HEK293T (cell line): ENCODE measurements at regions not wholly inside any gene's neighbourhood (a gene's known extent, or its start where the extent isn't known, plus 50 kb on each side); places are given as distances from the start of the nearest gene placed in this dataset.

ENCODE experiments used
- CTCF ChIA-PET: fragments of 350-600 bp; formaldehyde crosslinking; extraction: SDS; loops from one replicate; lab custom pipeline; 2021; ENCODE audit warnings: antibody characterized with exemption, inconsistent platforms; lab: Yijun Ruan, JAX
- POLR2A ChIA-PET: fragments of 350-600 bp; formaldehyde crosslinking; extraction: SDS; loops from one replicate; lab custom pipeline; 2020; ENCODE audit warnings: antibody characterized with exemption, inconsistent platforms; lab: Yijun Ruan, JAX
- DNase-seq: peaks from one replicate; pipeline ENCODE4 v3.0.0; 2012; ENCODE audit warnings: mixed read lengths; ENCODE audit errors: extremely low spot score
- ARNT ChIP-seq: fragments of 450-650 bp; IDR thresholded peaks from 2 replicates; pipeline ENCODE4 v1.6.1; 2017; ENCODE audit warnings: mild to moderate bottlenecking
- BHLHE40 ChIP-seq: fragments of 450-650 bp; IDR thresholded peaks from 2 replicates; pipeline ENCODE4 v1.6.1; 2016; ENCODE audit warnings: mild to moderate bottlenecking, moderate library complexity, borderline replicate concordance
- CTBP1 ChIP-seq: fragments of 450-650 bp; IDR thresholded peaks from 2 replicates; pipeline ENCODE4 v1.6.1; 2016; ENCODE audit warnings: borderline replicate concordance
- ELF4 ChIP-seq: fragments of 450-650 bp; IDR thresholded peaks from 2 replicates; pipeline ENCODE4 v1.6.1; 2017; ENCODE audit warnings: antibody characterized with exemption
- FOXA1 ChIP-seq: fragments of 450-650 bp; IDR thresholded peaks from 2 replicates; pipeline ENCODE4 v1.6.1; 2016; ENCODE audit warnings: mild to moderate bottlenecking
- FOXK2 ChIP-seq: fragments of 450-650 bp; IDR thresholded peaks from 2 replicates; pipeline ENCODE4 v1.6.1; 2016; ENCODE audit warnings: mild to moderate bottlenecking
- FOXM1 ChIP-seq: fragments of 450-650 bp; IDR thresholded peaks from 2 replicates; pipeline ENCODE4 v1.6.1; 2017; ENCODE audit warnings: mild to moderate bottlenecking, borderline replicate concordance
- HDGF ChIP-seq: fragments of 450-650 bp; IDR thresholded peaks from 2 replicates; pipeline ENCODE4 v1.6.1; 2017; ENCODE audit warnings: antibody characterized with exemption, borderline replicate concordance
- L3MBTL2 ChIP-seq: fragments of 450-650 bp; conservative IDR thresholded peaks from 2 replicates; pipeline ENCODE4 v1.6.1; 2016; ENCODE audit warnings: mild to moderate bottlenecking
- LEF1 ChIP-seq: fragments of 450-650 bp; IDR thresholded peaks from 2 replicates; pipeline ENCODE4 v1.6.1; 2017; ENCODE audit warnings: mild to moderate bottlenecking, borderline replicate concordance
- NFRKB ChIP-seq: fragments of 450-650 bp; IDR thresholded peaks from 2 replicates; pipeline ENCODE4 v1.6.1; 2016; ENCODE audit warnings: mild to moderate bottlenecking, moderate library complexity
- SP1 ChIP-seq: fragments of 450-650 bp; IDR thresholded peaks from 2 replicates; pipeline ENCODE4 v1.6.1; 2017
- SUZ12 ChIP-seq: fragments of 450-650 bp; IDR thresholded peaks from 2 replicates; pipeline ENCODE4 v1.6.1; 2016; ENCODE audit warnings: mild to moderate bottlenecking
- TARDBP ChIP-seq: fragments of 450-650 bp; IDR thresholded peaks from 2 replicates; pipeline ENCODE4 v1.6.1; 2016
- ZNF384 ChIP-seq: fragments of 450-650 bp; IDR thresholded peaks from 2 replicates; pipeline ENCODE4 v1.6.1; 2016
- TF ChIP-seq, protein P1 (sequence below): fragments of 450-650 bp; IDR thresholded peaks from 2 replicates; pipeline ENCODE4 v1.6.1; 2016

DNA sequence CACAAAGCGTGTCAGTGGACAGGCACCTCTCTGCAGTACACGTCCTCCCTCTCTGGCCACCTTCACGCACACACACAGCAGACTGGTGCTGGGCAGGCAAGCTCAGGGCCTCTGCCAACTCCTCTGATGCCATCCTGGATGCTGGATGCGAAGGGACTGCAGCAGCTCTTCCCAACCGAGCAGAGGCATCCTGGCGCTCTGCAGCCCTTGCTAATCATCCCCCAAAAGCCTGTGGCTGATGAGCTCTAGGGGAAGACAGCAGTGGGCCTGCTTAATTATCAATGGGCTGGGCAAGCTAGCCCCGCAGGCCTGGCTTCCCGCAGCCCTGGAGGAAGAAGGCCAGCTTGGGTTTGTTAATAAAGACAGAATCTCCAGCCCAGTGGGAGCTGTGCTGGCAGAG lies 71.3 kb upstream of the TEX51 start:
- POLR2A ChIA-PET, result no interaction called here
- CTCF ChIA-PET, result no interaction called here
- TF ChIP-seq LEF1 (no peak), BHLHE40 (no peak), CTBP1 (no peak), NFRKB (no peak), ZNF384 (no peak)
- TF ChIP-seq, protein P1, sequence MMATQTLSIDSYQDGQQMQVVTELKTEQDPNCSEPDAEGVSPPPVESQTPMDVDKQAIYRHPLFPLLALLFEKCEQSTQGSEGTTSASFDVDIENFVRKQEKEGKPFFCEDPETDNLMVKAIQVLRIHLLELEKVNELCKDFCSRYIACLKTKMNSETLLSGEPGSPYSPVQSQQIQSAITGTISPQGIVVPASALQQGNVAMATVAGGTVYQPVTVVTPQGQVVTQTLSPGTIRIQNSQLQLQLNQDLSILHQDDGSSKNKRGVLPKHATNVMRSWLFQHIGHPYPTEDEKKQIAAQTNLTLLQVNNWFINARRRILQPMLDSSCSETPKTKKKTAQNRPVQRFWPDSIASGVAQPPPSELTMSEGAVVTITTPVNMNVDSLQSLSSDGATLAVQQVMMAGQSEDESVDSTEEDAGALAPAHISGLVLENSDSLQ, result no peak
- no peak for DNase-seq

DNA sequence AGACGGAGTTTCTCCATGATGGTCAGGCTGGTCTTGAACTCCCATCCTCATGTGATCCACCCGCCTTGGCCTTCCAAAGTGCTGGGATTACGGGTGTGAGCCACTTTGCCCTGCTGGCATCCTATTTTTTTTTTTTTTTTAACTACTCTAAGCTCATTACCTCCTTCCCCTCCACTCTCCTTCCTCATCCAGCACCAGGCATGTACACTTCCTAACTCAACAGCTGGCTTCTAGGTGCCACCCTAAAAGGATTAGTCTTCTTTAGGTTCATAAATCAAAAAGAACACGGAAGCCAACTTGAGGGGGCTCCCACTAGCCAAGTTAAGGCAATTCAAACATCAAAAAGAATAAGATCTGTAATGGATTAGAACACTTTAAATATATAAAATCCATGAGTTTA lies 70.6 kb upstream of the TEX51 start:
- TF ChIP-seq SP1, result no peak
- no peak for TF ChIP-seq NFRKB
- TF ChIP-seq HDGF, result no peak
- no peak for TF ChIP-seq LEF1
- no peak for TF ChIP-seq FOXA1
- TF ChIP-seq CTBP1, result no peak
- no peak for TF ChIP-seq SUZ12
- no peak for TF ChIP-seq TARDBP
- TF ChIP-seq, protein P1, result no peak
- no peak for TF ChIP-seq BHLHE40
- TF ChIP-seq L3MBTL2, result no peak
- TF ChIP-seq FOXK2, result no peak
- no peak for TF ChIP-seq ELF4
- POLR2A ChIA-PET, result no interaction called here
- DNase-seq, result no peak
- CTCF ChIA-PET, result no interaction called here

DNA sequence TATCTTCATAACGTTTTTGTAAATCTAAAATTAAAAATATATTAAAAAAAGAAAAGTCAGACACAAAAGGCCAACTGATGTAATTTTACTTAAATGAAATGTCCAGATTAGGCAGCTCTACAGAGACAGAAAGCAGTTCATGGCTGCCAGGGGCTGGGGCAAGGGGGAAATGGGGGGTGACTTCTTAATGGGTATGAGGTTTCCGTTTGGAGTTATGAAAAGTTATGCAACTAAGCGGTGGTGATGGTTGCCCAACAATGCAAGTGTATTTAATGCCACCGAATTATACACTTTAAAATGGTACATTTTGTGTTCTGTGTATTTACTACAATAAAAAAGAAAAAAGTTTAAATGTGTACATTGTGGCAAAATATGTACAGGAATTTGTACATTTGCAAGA lies 70.2 kb upstream of the TEX51 start:
- ChIA-PET POLR2A (no interaction called here), CTCF (no interaction called here)
- no peak for DNase-seq
- TF ChIP-seq CTBP1 (no peak), L3MBTL2 (no peak)

DNA sequence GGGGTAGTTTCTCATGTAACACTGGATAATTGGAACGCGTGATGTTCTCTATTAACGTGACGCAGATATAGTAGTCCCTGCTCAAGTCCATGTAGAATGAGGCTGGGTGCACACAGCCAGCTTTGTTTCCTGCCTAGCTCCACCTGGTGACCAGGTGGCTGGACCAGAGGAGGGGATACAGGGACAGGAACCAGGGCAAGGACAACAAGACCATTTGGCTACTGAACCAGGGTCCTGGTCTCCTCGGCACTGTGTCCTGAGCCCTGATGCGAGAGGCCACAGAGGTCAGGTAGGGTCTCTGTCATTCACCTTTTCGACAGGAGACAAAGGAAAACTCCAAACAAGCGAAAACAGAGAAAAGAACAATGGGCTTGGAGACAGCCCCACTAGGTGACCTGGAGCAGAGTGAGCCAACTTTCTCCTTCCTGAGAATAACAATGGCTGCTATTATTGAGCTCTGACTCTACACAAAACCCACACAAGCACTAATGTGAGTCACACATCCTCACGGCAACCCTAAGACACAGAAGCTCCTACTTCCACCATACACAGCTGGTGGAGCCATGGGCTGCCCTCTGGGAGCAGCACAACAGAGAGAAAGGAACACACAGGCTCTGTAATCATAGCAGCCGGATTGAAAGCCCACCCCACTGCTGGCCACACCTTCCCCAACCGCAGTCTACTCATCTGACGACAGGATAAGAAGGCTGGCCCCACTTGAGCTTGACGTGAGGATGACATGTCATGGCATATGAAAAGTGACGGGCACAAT lies 67.3 kb upstream of the TEX51 start:
- TF ChIP-seq HDGF, result no peak
- no peak for TF ChIP-seq FOXM1
- no peak for TF ChIP-seq TARDBP
- TF ChIP-seq FOXA1, result no peak
- DNase-seq, result no peak
- CTCF ChIA-PET, result interaction anchor here (0.6 kb wide), 1 partner anchor 57 kb away, joined by 3 read pairs; no protein-coding TSS in a partner anchor
- POLR2A ChIA-PET, result no interaction called here

DNA sequence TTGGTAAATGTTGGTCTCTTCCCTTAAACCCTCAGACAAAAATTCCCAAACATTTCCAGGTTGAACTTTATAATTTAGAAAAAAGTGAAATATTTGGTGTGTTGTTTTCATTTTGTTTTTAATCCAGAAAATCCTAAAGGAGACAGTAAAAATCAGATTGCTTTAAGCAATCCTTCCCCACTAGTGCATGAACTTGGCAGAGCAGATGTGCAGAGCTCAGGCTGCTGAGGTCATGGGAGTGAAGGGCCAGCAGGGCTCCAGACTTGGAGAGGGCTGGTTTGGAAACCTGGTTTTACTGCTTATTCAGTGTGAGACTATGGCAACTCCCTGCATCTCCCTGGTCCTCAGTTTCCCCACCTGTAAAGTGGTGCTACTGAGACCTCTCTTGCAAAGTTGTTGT lies 66.7 kb upstream of the TEX51 start:
- ChIA-PET CTCF (no interaction called here), POLR2A (no interaction called here)
- no peak for DNase-seq
- no peak for TF ChIP-seq ZNF384
- TF ChIP-seq SUZ12, result no peak
- no peak for TF ChIP-seq CTBP1
- TF ChIP-seq TARDBP, result no peak
- no peak for TF ChIP-seq ELF4
- TF ChIP-seq SP1, result no peak
- no peak for TF ChIP-seq HDGF

DNA sequence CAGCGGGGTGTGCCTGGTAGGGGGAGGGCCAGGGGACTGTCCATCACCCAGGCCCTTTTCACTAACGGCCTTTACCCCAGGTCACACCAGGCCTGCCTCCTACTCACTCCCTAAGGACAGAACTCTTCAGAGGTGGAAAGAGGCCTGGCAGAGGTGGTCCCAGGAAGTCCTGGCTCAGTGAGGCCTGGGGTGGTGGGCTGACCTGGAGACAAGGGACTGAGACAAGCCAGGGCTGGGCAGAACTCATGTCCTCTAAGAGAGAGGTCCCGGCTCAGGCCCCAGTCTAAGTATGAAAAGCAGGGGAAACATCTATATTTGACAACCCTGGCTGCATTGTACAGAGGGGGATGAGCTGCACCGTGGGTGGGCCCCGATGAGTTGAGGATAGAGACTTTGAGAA lies 65.9 kb upstream of the TEX51 start:
- POLR2A ChIA-PET, result no interaction called here
- TF ChIP-seq LEF1 (no peak), SUZ12 (no peak), ZNF384 (no peak), L3MBTL2 (no peak), FOXK2 (no peak), TARDBP (no peak), CTBP1 (no peak), NFRKB (no peak), BHLHE40 (no peak), HDGF (no peak), FOXM1 (no peak), FOXA1 (no peak), ARNT (no peak), ELF4 (no peak), SP1 (no peak)
- TF ChIP-seq, protein P1, result no peak
- no peak for DNase-seq
- CTCF ChIA-PET, result no interaction called here

DNA sequence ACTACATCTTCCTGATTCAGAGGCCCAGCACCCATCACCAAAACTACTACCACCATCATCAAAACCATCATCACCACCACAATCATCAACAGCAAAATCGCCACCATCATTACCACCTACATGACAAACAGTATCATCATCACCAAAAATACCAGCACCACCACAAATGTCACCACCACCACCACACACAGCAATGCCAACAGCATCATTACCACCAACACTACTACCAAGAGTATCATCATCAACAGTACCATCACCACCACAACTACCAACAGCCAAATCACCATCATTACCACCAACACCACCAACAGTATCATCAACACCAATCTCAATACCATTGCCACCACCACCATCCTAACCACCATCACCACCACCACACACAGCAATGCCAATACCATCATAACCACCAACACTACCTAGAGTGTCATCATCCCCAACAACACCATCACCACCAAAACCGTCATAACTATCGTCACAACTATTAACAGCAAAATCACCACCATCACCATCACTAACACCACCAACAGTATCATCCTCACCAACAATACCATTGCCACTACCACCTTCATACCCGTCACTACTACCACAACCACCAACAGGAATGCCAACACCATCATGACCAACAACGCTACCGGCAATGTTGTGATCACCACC lies 64.6 kb upstream of the TEX51 start:
- ChIA-PET CTCF (no interaction called here), POLR2A (no interaction called here)
- no peak for TF ChIP-seq FOXM1
- no peak for TF ChIP-seq SP1
- TF ChIP-seq LEF1, result no peak
- TF ChIP-seq L3MBTL2, result no peak
- TF ChIP-seq ARNT, result no peak
- no peak for DNase-seq
